ENCODE measurements at regions not wholly inside any gene's neighbourhood (a gene's known extent, or its start where the extent isn't known, plus 50 kb on each side); places are given as distances from the start of the nearest gene placed in this dataset.

GRCh38 chr2:8551622-8552074, 130.2 kb upstream of the ID2 start (continued):
- TF ChIP-seq REST (IDR thresholded peaks at IDR 0.05) (no peak), SP1 (IDR thresholded peaks at IDR 0.05) (no peak), HNF4A (conservative IDR thresholded peaks at IDR 0.05) (no peak)

DNA sequence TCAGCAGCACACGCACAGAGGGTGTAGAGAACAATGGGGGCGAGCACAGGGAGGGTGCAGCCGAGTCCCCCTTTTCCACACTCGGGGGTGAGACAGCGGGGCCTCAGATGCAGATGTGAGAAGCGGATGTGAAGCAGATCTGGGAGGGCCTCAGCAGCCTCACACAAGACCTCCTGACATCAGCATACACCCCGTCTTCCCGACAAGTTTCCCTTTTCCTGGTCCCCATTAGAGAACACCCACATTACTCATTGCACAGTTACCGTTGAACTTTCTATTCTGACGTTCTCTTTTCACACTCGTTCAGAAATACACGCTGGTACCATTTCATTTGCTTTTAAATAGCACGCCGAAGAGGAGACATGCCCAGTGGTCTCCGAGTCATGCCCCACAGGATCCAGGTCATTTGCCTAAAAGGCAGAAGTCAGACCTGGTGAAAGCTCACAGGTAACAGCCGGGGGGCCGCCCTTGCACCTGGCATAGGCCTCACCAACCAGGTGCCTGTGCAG, 129.5 kb upstream of the ID2 start:
- Histone ChIP-seq H3K9me3 (ENCODE audit: control insufficient read depth in 4 of 4, low read length in 3 of 4) (no peaks in the 10 kb centered on the region), H3K4me1 (ENCODE audit: control insufficient read depth in 4 of 4, insufficient read depth in 4 of 4, low read length in 3 of 4) (peaks cover 0 to 10% (median 5%) of the 10 kb centered on the region in 4 donors), H3K9ac (ENCODE audit: low read depth in 1 of 2, low read length in 2 of 2) (no peak overlapping the region), H3K4me3 (ENCODE audit: low read depth in 1 of 3, low read length in 3 of 3) (no peak overlapping the region), H3K27me3 (ENCODE audit: control insufficient read depth in 4 of 4, insufficient read depth in 4 of 4, low read length in 3 of 4) (no peaks in the 10 kb centered on the region), H3K27ac (ENCODE audit: low read depth in 1 of 2, low read length in 2 of 2) (no peak overlapping the region), H3K36me3 (ENCODE audit: control insufficient read depth in 4 of 4, insufficient read depth in 3 of 4, low read depth in 1 of 4, low read length in 3 of 4) (no peaks in the 10 kb centered on the region)
- no peak for DNase-seq (ENCODE audit: low spot score)
- TF ChIP-seq REST (IDR thresholded peaks at IDR 0.05) (no peak), GABPA (IDR thresholded peaks at IDR 0.05 in 1 of 2, conservative IDR thresholded peaks at IDR 0.05 in 1 of 2) (no peak), YY1 (IDR thresholded peaks at IDR 0.05) (no peak), HNF4A (conservative IDR thresholded peaks at IDR 0.05) (no peak), FOXA2 (IDR thresholded peaks at IDR 0.05) (no peak), JUND (IDR thresholded peaks at IDR 0.05) (no peak), SP1 (IDR thresholded peaks at IDR 0.05) (no peak), RXRA (IDR thresholded peaks at IDR 0.05) (no peak)
- TF ChIP-seq, protein P1, sequence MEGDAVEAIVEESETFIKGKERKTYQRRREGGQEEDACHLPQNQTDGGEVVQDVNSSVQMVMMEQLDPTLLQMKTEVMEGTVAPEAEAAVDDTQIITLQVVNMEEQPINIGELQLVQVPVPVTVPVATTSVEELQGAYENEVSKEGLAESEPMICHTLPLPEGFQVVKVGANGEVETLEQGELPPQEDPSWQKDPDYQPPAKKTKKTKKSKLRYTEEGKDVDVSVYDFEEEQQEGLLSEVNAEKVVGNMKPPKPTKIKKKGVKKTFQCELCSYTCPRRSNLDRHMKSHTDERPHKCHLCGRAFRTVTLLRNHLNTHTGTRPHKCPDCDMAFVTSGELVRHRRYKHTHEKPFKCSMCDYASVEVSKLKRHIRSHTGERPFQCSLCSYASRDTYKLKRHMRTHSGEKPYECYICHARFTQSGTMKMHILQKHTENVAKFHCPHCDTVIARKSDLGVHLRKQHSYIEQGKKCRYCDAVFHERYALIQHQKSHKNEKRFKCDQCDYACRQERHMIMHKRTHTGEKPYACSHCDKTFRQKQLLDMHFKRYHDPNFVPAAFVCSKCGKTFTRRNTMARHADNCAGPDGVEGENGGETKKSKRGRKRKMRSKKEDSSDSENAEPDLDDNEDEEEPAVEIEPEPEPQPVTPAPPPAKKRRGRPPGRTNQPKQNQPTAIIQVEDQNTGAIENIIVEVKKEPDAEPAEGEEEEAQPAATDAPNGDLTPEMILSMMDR (IDR thresholded peaks at IDR 0.05; ENCODE audit: low read depth, low read length, missing input control): no peak
- WGBS: 97% methylated on average over 17 of the region's 17 CpGs

DNA sequence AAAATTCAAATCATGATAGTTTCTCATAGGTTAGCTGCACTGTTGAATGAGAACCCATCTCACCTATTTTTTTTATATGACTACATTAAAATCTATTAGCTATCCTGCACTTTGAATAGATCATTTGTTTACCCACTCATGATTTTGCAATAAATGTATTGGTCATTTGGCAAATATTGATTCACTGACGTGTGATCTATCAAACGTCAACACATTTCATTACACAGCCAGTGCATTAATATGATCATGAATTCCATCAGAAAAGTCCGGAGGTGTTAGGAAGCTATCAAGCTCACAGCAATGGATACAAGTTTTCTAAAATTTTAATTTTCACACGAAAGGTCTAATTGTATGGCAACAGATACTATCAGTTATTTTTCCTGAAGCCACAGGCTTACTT, 128.2 kb upstream of the ID2 start:
- Histone ChIP-seq H3K4me3 (ENCODE audit: low read depth in 1 of 3, low read length in 3 of 3) (no peak overlapping the region), H3K27ac (ENCODE audit: low read depth in 1 of 2, low read length in 2 of 2) (peak overlapping the region; percentile 5 to 29), H3K9me3 (ENCODE audit: control insufficient read depth in 4 of 4, low read length in 3 of 4) (no peaks in the 10 kb centered on the region), H3K36me3 (ENCODE audit: control insufficient read depth in 4 of 4, insufficient read depth in 3 of 4, low read depth in 1 of 4, low read length in 3 of 4) (no peaks in the 10 kb centered on the region), H3K4me1 (ENCODE audit: control insufficient read depth in 4 of 4, insufficient read depth in 4 of 4, low read length in 3 of 4) (peaks cover 0 to 10% (median 5%) of the 10 kb centered on the region in 4 donors), H3K27me3 (ENCODE audit: control insufficient read depth in 4 of 4, insufficient read depth in 4 of 4, low read length in 3 of 4) (no peaks in the 10 kb centered on the region), H3K9ac (ENCODE audit: low read depth in 1 of 2, low read length in 2 of 2) (peak overlapping the region in 1 of 2 donors; percentile 14)
- DNase-seq (ENCODE audit: low spot score): no peak
- WGBS: 51% methylated on average over 4 of the region's 4 CpGs
- TF ChIP-seq, protein P2, sequence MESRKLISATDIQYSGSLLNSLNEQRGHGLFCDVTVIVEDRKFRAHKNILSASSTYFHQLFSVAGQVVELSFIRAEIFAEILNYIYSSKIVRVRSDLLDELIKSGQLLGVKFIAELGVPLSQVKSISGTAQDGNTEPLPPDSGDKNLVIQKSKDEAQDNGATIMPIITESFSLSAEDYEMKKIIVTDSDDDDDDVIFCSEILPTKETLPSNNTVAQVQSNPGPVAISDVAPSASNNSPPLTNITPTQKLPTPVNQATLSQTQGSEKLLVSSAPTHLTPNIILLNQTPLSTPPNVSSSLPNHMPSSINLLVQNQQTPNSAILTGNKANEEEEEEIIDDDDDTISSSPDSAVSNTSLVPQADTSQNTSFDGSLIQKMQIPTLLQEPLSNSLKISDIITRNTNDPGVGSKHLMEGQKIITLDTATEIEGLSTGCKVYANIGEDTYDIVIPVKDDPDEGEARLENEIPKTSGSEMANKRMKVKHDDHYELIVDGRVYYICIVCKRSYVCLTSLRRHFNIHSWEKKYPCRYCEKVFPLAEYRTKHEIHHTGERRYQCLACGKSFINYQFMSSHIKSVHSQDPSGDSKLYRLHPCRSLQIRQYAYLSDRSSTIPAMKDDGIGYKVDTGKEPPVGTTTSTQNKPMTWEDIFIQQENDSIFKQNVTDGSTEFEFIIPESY (IDR thresholded peaks at IDR 0.05): no peak
- TF ChIP-seq, protein P1 (IDR thresholded peaks at IDR 0.05; ENCODE audit: low read depth, low read length, missing input control): no peak
- no peak for TF ChIP-seq TAF1 (conservative IDR thresholded peaks at IDR 0.05)
- peak; percentile 67 for TF ChIP-seq FOXA1 (IDR thresholded peaks at IDR 0.05)
- TF ChIP-seq RXRA (IDR thresholded peaks at IDR 0.05): peak in 1 of 2 donors; percentile 40
- TF ChIP-seq HNF4A (conservative IDR thresholded peaks at IDR 0.05): peak; percentile 46
- peak; percentile 12 for TF ChIP-seq ATF3 (IDR thresholded peaks at IDR 0.05)
- TF ChIP-seq RAD21 (IDR thresholded peaks at IDR 0.05): peak; percentile 11 to 23
- peak; percentile 68 to 76 for TF ChIP-seq JUND (IDR thresholded peaks at IDR 0.05)
- peak; percentile 87 for TF ChIP-seq FOXA2 (IDR thresholded peaks at IDR 0.05)
- peak; percentile 56 for TF ChIP-seq YY1 (IDR thresholded peaks at IDR 0.05)
- TF ChIP-seq SP1 (IDR thresholded peaks at IDR 0.05): peak; percentile 60
